ENCODE measurements at regions not wholly inside any gene's neighbourhood (a gene's known extent, or its start where the extent isn't known, plus 50 kb on each side); places are given as distances from the start of the nearest gene placed in this dataset.

DNA sequence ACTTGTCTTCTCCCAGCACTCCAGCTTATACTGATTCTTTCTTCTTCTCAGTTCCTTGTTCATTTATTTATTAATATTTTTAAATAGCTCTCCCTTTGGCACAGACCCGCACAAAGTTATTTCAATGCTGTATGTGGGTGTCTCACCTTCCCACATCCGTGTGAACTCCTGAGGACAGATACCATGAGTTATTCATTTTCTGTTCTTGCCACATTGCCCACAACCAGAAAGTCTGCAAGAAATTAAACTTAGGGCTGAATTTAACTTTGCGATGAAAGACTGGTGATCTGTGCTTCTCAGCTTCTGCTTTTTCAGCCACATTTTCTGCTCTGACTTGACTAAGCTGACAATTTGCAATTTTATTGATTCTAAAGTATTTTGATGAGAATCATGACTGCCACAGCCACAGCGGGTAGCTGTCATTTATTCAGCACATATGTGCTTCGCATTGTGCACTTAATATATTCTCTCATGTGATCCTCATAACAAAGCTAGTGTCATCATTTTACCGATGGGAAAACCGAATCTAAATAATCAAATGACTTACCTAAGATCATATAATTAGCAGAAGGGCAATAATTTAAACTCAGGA, 569.8 kb downstream of the EDEM1 start:
- TF ChIP-seq EZH2 (IDR thresholded peaks at IDR 0.05; ENCODE audit: borderline replicate concordance, low read depth, low read length, severe bottlenecking) (no peak), CTCF (IDR thresholded peaks at IDR 0.05; ENCODE audit: borderline replicate concordance, extremely low read depth, low read length, poor library complexity, severe bottlenecking) (no peak)

All from DND-41 (cell line).